Uterus (tissue), 2 donors: ENCODE measurements at regions not wholly inside any gene's neighbourhood (a gene's known extent, or its start where the extent isn't known, plus 50 kb on each side); places are given as distances from the start of the nearest gene placed in this dataset.

Source experiments
- CTCF ChIP-seq, 4 experiments: fragments of 200-600 bp in 2 of 4; fragments of 450-650 bp in 2 of 4; sonication (generic) in 2 of 4; IDR thresholded peaks; one replicate each; pipeline ENCODE4 v1.5.1; 2016 to 2019; ENCODE audit warnings: antibody characterized with exemption in 4 of 4, mild to moderate bottlenecking in 2 of 4, moderate library complexity in 1 of 4
- POLR2A ChIP-seq, 2 donors: fragments of 450-650 bp; IDR thresholded peaks; one replicate each; pipeline ENCODE4 v1.6.1; 2016; ENCODE audit warnings: antibody characterized with exemption in 2 of 2, mild to moderate bottlenecking in 1 of 2, moderate library complexity in 1 of 2

- no peak for TF ChIP-seq CTCF (IDR thresholded peaks at IDR 0.05)
- no peak for TF ChIP-seq POLR2A (IDR thresholded peaks at IDR 0.05)
Measured at GRCh38 chr14:101623685-101624444, 62.6 kb downstream of the DIO3 start.
